HG03159 (cell line): ENCODE measurements at regions not wholly inside any gene's neighbourhood (a gene's known extent, or its start where the extent isn't known, plus 50 kb on each side); places are given as distances from the start of the nearest gene placed in this dataset.

Source experiments
- ATAC-seq: cut with Tn5 transposase; IDR thresholded peaks from one replicate; pipeline ENCODE4 v1.9.1; 2021; ENCODE audit warnings: mild to moderate bottlenecking, moderate library complexity; ENCODE audit not compliant: unreplicated experiment

DNA sequence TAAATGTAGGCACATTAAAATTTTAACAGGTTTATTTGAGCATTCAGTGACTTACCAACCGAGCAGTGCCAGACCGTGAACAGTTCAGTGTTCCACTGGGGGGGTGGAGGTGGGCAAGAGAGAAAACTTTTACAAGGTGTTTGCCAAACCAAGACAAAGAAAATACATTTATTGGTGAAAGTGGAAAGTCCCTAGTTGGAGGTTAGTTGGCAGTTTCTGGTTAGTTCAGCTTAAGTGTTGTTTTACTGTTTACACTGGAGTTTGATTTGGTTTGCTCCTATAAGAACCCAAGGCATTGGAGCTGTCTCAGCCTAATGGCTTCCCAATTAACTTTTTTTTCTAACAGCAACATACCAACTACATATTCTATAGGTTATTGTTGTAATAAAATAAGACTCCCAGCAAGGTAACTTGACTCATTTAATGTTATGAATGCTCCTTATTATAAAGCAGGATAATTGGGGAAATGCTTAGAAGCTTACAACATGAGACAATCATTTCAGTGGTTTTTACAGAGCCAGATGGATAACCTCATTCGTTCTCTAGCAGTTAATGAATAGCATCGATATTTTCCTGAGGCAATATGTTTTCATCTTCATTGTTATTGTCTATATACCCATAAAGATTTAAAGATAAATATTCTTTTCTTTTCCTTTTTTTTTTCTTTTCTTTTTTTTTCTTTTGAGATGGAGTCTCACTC, 115.8 kb downstream of the ETNK1 start:
- ATAC-seq: no peak

DNA sequence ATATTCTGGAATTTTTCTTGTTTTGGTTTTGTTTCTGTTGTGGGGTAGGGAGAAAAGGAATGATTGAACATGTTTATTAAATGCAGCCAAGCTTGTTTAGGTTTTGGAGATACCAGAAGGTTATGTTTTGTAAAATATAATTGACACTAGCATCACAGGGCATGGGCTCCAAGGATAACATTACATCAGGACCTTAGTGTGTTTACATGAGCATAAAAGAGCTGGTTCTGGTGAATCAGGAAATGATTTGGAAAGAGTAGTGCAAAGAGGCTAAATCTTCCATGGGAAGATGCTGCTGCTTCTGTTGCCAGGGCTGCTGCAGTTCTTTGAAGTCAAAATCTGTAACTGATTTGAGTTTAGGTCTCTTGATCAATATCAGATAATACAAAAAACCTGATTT, 118.7 kb downstream of the ETNK1 start:
- no peak for ATAC-seq

DNA sequence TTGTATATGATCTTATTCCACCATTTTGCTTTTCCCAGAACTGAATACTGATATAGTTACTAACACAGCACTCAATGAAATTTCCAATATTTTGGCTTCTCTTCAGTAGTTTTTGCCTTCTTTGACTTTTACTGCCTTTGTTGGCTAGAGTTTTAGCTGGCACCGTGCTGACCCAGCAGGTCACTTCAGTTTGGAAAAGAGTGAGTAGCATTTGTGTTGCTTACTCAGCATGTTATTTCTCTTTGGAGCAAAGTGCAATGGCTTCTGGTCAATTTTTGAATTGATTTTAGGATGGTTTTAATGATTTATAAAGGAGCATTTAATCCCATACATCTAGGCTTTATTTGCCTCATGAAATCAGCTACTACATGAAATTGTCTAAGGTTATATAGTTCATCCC, 119.2 kb downstream of the ETNK1 start:
- ATAC-seq: no peak

DNA sequence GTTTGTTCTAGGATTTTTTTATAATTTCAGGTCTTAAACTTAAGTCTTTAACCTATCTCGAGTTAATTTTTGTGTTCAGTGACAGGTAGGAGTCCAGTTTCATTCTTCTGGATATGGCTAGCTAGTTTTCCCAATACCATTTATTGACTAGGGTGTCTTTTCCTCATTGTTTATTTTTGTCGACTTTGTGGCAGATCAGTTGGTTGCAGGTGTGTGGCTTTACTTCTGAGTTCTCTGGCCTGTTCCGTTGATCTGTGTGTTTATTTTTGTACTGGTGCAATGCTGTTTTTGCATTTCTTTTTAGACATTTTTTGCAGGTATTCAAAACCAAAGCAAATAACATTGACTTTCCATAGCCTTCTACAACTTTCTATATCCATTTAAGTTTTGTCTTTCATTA, 121.7 kb downstream of the ETNK1 start:
- ATAC-seq: no peak

DNA sequence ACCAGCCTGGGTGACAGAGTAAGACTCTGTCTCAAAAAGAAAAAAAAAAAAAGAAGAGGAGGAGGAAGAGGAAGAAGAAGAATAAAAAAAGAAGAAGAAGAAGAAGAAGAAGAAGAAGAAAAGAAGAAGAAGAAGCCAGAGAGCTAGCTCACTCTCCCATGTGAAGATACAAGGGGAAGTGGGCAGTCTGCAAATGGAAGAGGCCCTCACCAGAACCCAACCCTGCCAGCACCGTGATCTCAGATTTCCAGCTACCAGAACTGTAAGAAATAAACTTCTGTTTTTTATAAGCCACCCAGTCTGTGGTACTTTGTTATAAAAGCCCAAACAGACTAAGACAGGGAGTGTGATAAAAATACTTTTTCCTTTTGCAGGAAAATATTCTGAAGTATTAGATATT, 130.7 kb downstream of the ETNK1 start:
- no peak for ATAC-seq

DNA sequence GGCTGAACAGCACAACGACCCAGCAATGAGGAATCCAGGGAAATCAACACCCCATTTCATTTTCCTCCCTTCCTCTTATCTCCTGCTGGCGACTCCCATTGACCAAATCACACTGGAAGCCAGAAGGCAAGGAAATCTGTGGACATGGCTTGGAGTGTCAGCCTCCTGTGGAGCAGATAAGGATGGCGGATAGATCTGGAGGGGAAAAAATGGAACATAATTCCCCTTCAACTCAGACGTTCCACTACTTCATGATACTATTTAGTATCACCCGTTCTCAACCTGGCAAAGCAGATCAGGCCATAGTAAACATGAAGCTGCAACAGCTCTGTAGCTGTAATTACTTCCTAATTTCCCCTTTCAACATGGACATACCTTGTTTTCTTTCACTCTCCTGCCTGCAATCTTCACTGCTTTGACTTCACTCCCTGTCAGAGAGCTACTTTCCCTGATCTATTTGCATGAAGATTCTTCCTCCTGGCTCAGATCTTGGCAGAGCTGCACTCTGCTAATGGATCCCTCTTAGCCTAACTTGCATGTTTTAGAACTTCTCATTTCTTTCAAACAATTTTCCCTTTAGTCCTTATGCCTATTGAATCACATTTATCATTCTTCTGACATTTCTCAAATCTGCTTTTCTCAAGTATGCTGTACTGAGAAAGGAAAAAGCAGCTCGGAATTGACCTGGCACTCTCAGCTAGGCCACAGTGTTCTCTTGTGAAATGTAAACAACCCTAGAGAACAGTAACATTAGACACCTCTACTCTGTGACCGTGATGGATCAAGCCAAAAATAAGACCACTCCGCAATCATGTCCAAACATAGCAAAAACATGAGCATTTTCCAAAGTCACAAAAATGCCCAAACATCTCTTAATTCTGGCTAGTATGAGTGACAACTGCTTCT, 135.1 kb downstream of the ETNK1 start:
- ATAC-seq: no peak

DNA sequence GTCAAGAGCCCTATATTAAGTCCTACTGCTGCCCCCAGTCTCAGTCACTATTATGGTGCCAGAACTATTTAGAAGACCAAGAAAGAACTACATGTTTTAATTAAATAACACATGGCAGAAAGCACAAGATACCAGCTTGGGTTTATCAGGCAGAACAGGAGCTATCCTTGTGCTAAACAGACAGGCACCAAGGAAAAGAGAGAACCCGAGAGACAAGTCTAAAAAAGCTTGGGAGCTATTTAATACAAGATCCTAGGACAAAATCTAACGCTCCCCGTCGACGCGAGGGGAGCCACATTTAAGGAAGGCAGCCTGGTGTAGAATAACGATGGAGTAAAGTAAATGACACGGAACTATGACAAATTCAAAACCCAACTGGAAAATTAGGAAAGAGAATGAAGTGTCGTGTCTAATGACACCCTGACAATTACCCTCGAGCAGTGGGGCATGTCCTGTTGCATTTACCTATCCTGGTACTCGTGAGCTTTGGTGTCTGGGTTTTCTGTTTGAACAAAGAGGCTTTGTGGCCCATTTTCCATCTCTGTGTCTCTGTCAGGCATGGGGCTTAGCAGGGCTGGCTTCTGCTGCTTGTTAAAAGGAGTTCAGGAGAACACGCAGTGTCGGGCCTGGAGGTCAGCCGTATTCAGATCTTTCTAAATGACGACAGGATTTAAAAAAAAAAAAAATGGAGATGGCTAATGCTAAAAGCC, 140.6 kb downstream of the ETNK1 start:
- ATAC-seq: no peak

DNA sequence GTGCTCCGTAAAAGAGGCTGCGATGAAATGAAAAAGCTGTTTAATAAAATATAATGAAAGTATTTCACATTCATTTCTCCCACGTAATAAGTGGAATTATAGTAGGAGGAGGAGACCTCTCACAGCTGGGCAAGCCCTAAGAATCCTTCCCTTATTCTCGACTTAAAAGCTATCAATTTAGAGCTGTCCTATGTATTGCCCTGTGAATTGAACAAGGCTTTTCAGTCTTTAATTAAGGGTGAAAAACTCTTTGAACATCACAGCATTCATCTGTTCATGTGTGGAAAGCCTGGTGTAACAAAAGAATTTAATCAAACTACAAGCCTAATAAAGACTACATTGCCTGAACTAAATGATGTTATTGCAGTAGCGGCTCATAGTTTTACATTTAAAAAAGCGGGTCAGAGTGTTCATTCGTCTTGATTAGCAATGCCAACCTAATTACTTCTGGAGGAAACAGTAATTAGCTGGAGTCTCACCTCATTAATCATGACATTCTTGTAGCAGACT, 142.0 kb downstream of the ETNK1 start:
- no peak for ATAC-seq

DNA sequence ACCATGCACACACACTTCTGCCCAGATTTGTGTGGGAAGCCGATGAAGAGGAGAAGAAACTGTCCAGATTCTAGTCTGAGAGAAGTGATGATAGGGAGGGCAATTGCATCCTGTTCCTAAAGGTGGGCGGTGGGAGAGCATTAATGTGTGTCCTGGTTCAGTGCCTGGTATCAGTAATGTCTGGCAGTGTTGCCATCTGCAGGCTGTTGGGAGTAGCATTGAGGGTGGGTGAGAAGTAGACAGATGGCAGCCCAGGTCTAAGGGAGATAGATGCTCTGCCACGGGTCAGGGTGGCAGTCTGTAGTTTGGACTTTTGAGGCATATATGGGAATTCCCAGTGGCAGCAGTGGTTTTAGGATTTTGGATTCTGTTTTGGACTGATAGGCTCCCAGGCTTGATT, 156.4 kb downstream of the ETNK1 start:
- ATAC-seq: no peak

DNA sequence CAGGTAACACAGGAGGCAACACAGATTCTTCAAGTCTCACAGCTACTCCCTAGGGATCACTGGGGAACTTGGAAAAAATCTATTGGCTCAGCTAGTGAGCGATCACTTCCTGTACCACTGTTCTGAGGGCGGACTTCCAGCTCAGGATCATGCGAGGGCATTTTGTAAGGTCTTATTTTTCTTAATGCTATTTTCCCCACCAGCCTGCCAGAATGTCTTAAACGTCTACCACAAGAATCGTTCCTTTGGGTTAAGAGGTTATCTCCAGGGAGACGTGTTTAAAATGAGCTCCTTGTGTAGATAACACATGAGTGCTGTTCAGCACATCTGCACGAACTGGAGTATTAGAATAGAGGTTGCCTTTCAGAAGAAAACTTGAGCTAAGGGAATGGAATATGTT, 162.6 kb downstream of the ETNK1 start:
- no peak for ATAC-seq

DNA sequence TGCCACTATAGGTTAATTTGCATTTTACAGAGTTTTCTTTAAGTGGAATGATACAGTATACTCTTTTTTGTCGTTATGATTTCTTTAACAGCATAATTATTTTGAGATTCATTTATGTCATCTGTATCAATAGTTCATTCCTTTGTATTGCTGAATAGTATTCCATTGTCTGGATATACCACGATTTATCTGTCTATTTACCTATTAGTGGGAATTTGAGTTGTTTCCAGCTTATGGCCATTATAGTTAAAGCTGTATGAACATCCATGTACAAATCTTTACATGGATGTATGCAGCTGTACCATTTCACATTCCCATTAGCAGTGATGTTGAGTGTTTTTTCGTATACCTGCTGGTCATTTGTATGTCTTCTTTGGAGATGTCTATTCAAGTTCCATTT, 163.9 kb downstream of the ETNK1 start:
- ATAC-seq: no peak

DNA sequence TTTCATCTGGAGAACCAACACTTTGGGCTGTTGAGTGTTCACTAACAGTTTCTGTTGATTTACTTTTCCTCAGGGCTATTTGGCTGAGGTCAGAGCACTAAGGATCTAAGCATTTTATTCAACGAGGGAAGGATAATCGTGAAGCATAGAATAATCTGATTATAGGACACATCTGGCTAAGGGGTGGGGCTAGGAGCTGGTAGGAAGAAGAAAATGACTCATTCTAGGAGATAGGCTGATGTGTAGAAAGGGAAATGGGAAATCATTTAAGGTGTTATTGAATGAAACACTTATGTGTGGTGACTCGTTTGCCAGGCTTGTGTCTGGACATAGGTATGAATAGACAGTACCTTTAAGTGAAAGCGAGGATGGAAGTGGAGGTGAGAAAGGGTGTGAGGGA, 167.2 kb downstream of the ETNK1 start:
- ATAC-seq: no peak

DNA sequence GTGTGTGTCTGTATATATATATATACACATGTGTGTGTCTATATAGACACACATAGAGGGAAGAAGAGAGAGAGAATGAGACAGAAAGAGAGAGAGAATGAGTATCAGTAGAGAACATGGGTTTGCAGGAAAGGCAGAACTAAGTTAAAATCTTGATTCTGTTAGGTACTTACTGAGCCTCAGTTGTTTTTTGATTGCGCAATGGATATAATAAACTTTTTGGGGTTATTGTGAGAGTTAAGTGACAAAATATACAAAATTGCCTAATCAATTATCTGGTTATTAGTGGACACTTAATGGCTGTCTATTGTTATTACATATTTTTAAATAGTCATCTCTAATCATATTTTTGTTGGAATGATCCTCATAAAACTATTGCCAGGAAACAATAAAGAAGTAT, 169.0 kb downstream of the ETNK1 start:
- no peak for ATAC-seq

DNA sequence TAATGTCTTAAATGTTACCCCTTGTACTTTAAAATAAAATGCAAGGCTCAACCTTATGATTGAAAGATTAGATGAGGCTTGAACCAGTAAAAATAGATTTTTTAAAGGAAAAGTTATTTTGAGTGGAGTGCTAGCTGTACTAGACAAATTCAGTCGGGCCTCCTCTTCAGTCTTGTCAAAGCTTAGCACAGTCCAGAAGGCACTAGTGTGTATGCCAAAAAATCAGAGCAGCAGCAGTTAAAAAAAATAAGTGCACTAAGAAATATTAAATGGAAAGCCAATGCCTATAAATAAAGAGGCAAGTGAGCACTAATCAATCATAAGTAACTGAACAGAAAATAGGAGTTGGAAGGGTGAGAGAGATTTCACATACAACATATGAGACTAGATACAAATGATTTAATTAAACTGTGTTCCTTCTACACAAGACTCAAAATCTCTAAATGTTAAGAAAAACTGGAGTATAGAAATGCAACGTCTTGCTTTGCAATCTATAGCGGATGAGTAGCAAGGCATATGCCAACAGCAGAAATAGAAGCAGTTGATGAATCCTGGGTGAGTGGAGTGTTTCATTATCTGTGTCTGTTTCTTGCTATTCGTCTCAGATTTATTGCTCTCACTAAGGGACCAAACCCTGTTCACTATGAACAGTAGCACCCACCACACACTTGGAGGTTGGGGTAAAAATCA, 172.1 kb downstream of the ETNK1 start:
- no peak for ATAC-seq

DNA sequence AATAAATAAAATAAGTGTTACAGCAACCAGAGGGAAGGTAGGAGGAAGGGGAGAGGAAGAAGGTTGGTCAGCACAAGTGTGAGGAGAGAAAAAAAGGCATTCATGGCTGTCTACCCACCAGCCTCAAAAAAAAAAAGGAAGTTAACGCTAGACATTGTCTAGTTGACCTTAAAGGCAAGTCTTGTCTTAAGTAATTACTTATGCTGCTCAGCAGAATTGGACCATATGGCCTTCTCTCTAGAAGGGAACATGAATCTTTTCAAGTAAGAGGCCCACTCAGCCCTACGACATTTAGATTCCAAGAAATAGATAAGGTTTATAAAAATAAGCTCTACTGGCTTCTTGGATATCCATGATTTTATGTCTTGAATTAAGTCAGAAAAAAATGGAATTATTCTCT, 172.7 kb downstream of the ETNK1 start:
- no peak for ATAC-seq

DNA sequence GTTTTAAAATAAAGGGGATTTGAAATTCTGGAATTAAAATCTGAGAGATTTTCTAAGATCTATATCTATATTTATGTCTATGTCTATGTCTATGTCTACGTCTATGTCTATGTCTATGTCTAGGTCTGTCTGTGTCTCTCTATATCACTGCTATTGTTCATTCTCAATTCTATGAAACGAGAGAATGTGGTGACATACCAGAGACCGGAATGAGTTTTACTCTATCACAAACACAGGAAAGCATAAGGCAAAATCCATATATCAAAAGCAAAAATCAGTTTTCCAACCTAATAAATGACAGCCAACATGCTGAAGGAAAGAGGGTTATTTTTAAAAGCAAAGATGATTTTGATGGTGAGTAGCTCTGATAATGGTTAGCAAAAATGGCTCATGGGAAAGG, 173.1 kb downstream of the ETNK1 start:
- ATAC-seq: no peak

DNA sequence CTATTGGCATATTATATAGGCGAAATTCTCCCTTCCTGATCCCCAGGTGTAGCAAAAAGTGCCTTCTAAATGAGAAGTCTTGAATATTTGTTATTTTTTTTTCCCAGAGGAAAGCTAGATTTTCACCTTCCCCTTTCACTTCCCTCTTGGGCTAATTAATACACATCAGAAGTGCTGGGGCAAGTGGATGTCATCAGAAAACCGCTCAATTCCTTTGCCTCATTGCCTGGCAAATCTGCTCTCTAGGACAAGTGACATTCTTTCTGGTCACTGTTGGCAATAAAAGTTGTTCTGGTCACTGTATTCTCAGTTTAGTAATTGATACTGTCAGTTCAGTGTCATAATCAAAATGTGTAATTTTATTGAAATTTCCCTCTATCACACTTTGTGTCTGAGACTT, 174.5 kb downstream of the ETNK1 start:
- no peak for ATAC-seq

DNA sequence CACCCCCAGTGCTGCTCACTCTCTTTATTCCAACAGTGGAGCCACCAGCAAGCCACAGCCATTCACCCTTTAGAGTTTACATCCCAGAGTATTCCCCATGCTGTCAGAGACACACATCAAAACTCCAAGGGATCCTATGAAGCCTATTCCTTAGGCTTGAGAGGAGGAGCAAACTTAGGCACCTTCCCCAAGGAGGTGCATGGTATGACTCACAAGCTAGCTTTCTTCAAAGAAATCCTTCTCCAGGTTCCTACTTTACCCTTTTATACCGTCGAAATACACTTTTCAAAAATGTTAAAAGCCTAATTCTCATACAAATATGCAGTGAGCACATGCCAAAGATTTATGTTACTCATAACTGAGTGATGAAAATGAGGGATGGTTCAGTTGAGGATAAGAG, 175.4 kb downstream of the ETNK1 start:
- ATAC-seq: no peak

DNA sequence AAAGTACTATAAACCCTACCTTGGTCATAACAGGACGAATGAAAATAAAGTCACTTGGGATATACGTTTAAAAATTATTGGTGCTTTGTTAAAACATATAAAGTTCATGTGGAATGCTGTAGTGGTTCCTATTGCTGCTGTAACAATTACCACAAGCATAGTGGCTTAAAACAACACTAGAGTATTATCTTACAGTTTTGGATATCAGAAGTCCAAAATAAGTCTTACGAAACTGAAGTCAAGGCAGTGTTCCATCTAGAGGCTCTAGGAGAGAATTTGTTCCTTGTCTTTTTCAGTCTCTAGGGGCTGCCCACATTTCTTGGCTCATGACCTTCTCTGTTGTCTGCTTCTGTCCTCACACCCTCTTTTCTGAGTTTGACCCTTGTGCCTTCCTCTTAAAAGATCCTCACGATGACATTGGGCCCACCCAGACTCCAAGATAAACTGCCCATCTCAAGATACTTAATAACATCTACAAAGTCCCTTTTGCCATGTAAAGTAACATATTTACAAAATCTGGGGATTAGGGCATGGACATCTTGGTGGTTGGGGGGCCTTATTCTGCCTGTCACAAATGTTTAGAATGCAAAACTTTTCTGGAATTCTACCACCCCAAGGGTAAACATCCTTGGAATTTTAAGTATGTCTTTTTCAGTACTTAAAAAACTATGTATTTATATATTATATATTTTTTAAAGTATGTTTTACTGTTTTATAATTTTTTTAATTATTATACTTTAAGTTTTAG, 178.1 kb downstream of the ETNK1 start:
- ATAC-seq: no peak

DNA sequence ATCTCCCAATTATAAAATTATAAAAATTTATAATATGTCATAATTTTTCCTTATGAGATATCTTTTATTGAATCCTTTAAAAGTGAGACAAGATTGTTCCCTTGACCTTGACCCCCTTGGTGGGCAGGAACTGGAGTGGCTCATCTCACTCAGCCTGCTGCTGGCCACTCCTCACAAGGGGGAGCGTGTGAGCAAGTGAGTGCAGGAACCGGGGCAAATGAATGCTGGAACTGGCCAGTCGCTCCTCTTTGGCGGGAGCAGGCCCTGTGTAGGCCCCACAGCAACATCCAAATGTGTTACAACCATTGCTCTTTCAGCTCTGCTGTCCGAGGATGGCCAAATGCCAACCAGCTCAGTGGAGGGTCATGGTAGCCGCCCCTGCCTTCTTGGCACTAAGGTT, 178.8 kb downstream of the ETNK1 start:
- no peak for ATAC-seq
